Eye (tissue), 1 donor: ENCODE measurements at regions not wholly inside any gene's neighbourhood (a gene's known extent, or its start where the extent isn't known, plus 50 kb on each side); places are given as distances from the start of the nearest gene placed in this dataset.
"Not testable (repeated sequence)": the region's sequence is repeated elsewhere in the genome, so short reads cannot be mapped to it uniquely, and the experiment has no call there.

Experiments used
- DNase-seq: peaks from one replicate; pipeline ENCODE4 v3.0.0-alpha.2; 2015

DNA sequence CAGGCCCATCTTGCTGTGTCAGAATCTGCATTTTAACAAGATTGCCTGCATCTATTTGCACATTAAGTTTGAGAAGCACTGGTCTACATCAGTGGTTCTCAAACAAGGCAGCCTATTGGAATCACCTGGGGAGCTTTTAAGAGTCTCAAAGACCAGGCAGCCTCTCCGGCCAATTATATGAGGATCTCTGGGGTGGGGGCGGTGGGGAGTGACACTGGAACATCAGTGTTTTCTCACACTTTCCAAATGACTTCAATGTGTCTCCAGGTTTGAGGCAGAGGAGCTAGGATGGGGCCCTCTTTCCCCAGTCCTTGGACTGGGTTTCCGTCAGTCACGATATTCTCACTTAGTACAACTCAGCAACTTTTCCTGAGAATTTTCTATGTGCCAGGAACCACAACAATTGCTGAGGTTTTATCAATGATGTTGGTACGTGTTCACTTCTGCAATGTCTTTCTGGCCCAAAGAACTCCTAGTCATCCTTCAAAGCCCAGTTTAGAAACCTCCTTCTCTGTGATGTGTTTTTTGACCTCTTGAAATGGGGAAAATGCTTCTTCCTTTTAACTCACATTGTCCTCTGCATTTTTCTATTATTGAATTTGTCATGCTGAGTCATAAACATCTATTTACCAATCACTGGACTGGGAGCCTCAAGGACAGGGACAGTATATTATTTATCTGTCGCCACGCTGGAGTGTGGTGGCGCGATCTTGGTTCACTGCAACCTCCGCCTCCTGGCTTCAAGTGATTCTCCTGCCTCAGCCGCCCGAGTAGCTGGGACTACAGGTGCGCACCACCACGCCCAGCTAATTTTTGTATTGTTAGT lies 130.9 kb downstream of the MYCN start:
- DNase-seq = no peak

DNA sequence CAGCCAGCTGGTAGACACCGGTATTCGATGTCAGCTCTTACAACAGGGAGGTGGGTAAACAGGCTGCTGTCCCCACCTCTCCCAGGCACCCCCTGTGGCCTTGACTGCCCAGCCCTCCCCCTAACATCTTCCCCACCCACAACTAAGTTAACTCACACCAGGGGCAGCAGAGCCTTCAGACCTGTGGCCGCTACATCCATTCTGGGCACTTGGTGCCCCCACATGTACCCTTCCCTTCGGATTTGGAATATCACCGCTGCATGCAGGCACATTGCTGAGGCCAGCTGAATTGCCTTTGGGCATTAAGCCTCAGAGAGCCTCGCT lies 130.3 kb downstream of the MYCN start:
- no peak for DNase-seq

DNA sequence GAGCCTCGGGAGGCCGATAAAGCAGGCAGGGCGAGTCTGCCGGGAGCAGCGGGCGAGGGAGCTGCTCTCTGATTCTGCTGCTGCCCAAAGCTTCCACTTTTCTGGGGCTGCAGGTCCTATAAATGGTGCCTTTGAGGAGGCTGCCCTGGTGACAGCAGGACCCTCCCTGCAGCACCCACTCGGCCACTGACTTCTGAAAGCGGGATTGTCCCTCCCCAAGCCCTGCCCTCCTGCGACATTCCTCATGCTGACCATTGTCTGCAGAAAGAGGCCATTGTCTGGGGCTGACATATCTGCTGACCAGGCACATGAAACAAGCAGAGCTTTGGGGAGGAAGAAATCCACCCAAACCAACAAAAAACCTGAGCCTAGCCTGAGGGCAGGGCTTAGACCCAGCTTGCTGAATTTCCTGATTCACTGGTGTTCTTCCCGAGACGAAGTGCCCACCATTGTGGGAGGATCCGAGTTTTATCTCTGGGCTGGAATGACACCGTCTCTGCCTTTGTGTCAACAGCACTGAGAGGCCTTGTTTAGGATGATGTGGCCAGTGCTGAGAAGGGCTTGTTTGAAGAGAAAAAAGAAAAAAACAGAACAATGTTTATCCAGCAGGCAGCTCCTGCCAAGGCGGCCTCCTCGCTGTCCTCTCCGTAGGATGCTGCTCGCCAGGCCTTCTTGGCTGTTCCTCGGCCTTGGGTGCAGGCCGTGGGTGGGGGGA lies 129.7 kb downstream of the MYCN start:
- DNase-seq = peak; percentile 78

GRCh38 chr2:16069663-16069932 lies 129.2 kb downstream of the MYCN start:
- no peak for DNase-seq

- DNase-seq = no peak
These were observed 128.2 kb downstream of the MYCN start for GRCh38 chr2:16068552-16068940.

DNA sequence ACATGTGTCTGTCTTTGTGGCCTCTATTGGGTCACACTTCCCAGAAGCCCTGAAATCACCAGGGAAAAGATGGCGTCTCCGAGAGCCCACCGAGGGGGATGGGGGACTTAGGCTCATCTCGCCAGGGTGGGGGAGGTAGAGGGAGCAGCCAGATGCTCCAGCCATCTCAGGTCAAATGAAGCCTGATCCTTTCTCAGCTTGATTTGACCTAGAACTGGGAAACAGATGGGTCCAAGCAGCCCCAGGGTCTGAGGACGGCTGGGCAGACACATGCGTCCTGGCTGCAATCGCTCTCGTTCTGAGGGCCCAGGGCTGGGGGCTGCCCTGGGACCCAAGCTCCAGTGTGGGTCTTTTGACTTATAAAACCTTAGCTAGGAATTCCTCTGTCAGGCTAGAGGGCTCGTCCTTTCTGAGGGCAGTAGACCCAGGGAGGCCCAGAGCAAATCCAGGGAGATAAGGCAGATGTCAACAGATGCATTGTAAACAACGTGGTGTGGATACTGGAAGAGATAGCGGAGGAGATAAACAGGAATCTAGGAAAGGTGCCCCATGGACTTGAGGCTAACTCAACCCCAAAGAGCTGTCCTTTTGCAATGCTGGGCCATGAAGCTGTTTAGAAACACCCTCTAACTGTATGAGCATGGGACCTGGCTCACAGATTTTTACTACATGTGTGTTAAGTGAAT lies 127.7 kb downstream of the MYCN start:
- DNase-seq = peak; percentile 87

DNA sequence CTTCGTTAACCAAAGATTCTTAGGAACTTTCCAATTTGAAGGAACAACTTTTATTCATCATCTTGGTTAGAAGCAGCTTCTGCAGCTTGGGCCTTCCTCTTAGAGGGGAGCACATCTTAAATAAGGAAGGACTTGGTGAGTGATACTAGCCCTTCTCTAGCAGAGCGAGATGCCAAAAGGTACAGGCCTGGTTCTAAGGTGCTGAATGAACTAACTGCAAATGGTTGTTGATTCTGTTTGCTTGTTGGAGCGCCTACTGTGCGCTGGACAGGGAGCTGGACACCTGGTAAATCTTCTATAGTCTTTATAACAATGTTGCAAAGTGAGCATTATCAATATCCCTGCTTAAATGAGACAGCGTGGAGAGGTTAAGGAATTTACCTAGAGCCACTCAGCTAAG lies 127.1 kb downstream of the MYCN start:
- DNase-seq = no peak

DNA sequence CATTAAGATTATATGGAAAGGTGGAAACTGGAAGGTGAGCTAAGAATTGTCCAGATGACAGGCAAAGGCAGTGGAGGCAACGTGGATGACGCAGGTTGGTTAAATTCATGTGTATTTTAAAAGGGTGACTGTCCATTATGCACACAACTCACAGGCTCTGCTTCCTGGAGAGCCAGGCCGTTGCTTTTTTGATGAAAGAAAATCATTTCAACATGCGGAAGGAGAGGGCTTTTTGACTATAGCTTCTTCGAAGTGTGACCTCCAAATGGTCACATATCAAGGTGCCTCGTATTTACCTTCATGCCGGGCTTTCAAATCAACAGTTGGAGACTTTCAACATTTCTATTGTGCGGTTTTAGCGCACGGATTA lies 126.7 kb downstream of the MYCN start:
- no peak for DNase-seq

DNA sequence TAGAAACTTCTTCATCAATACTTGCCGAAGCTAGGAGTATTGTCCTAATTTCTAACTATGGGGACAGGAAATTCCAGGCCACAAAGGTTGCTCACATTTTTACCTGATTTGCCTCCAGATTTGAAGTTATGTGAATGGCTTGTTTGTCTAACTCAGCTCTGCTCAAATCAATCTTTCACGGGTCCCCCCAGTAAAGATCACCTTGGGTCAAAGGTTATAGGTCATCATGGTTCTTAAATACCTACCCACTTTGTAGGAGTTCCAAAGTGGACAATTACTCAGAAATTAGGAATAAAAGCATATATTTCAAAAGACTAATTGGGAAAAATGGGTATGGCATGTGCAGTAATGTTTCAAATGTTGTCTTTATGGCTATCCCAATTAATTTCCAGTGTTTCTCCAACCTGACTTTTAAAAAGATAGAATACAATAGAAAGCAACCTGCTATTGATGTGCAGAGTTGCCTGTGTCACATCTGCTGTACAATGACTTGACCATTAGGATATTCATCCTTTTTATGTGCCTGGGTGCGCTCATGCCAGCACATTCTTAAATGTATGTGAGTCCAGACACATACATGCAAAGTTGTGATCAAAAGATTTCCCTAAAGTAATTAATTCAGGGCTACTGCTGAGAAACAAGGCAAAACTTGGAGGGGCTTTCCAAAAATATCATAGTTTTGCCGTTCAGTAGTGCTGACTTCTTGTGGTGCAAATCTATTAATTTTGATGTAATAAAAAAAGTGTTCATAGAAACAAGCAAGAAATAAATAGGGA lies 126.1 kb downstream of the MYCN start:
- no peak for DNase-seq

DNA sequence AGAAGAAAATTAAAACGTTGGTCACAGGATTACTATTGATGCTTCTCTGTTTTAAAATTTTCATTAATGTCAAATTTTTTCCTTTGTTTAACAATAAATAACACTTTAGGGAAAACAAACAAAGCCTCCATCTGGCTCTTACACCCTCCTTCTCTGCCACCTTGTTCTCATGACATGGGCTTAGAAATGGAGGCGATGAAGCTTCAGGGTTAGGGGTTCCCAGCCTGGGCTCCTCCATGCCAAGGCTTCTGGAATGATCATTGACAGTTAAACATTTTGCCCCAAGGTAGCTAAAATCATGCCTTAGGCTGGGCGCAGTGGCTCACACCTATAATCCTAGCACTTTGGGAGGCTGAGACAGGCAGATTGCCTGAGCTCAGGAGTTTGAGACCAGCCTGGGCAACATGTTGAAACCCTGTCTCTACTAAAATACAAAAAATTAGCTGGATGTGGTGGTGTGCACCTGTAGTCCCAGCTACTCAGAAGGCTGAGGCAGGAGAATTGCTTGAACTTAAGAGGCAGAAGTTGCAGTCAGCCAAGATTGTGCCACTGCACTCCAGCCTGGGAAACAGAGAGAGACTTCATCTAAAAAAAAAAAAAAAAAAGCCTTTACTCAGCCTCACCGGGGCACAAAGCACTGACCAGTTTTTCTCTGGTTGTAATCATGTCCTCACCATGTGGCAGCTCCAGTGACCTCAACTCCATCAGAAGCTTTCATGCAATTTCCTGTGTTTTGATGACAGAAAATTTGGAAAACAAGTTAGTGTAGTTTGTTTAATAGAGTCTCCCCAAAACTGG lies 125.1 kb downstream of the MYCN start:
- not testable (repeated sequence) for DNase-seq

DNA sequence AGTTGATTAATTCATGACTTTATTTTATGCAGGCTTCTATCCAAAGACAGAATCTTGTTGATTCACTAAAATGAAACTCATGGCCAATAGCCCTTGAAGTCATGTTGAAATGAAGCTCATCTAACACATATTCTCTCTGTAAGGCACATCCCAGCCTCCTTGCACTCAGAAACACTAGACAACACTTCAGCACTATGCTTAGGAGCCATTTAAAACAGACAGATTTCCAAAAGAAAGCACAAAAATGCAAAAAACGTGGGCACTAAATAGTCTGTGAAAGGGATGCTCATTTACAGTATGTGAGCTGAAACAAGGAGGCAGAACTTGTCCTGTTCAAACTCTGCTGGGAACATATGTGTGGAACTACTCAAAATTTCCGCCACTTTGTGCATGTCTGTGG lies 124.4 kb downstream of the MYCN start:
- no peak for DNase-seq

DNA sequence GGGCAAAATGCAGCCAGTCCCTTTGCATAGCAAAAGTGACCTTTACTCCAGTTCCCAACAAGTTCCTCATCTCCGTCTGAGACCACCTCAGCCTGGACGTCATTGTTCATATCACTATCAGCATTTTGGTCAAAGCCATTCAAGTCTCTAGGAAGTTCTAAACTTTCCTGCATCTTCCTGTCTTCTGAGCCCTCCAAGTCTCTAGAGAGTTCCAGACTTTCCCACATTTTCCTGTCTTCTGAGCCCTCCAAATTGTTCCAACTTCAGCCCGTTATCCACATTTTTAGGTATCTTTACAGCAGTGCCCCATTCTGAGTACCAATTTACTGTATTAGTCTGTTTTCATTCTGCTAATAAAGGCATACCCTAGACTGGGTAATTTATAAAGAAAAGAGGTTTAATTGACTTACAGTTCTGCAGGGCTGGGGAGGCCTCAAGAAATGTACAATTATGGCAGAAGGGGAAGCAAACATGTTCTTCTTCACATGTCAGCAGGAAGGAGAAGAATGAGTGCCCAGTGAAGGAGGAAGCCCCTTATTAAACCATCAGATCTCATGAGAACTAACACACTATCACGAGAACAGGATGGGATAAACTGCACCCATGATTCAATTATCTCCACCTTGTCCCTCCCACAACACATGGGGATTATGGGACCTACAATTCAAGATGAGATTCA lies 123.7 kb downstream of the MYCN start:
- no peak for DNase-seq

DNA sequence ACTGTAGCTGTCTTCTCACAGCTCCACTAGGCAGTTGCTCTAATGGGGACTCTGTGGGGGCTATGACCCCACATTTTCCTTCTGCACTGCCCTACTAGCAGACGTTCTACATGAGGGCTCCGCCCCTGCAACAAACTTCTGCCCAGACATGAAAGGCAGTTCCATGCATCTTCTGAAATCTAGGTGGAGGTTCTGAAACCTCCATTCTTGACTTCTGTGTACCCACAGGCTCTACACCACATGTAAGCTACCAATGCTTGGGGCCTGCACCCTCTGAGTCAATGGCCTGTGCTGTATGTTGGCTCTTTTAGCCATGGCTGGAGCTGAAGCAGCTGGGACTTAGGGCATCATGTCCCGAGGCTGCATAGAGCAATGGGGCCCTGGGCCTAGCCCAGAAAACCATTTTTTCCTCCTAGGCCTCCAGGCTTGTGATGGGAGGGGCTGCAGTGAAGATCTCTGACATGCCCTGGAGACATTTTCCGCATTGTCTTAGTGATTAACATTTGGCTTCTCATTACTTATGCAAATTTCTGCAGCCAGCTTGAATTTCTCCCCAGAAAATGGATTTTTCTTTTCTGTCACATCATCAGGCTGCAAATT lies 123.0 kb downstream of the MYCN start:
- no peak for DNase-seq

DNA sequence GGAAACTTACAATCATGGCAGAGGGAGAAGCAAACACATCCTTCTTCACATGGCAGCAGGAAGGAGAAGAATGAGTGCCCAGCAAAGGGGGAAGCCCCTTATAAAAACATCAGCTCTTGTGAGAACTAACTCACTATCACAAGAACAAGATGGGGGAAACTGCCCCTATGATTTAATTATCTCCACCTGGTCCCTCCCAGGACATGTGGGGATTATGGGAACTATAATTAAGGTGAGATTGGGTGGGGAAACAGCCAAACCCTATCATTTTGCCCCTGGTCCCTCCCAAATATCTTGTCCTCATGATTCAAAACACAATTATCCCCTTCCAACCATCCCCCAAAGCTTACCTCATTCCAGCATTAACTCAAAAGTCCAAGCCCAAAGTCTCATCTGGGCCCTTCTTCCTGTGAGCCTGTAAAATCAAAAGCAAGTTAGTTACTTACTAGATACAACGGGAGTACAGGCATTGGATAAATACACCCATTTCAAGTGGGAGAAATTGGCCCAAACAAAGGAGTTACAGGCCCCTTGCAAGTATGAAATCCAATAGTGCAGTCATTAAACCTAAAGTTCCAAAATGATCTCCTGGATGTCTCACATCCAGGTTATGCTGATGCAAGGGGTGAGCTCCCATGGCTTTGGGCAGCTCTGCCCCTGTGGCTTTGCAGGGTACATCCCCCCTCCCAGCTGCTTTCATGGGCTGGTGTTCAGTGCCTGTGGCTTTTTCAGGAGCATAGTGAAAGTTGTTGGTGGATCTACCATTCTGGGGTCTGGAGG lies 122.3 kb downstream of the MYCN start:
- DNase-seq = no peak

- DNase-seq = no peak
These were observed 121.3 kb downstream of the MYCN start for GRCh38 chr2:16061441-16062217.

GRCh38 chr2:16060936-16061338 lies 120.6 kb downstream of the MYCN start:
- DNase-seq = no peak

- DNase-seq = no peak
These were observed 120.0 kb downstream of the MYCN start for GRCh38 chr2:16060125-16060935.

GRCh38 chr2:16059393-16060016 lies 119.2 kb downstream of the MYCN start:
- no peak for DNase-seq
